GM21367 (cell line): ENCODE measurements at regions not wholly inside any gene's neighbourhood (a gene's known extent, or its start where the extent isn't known, plus 50 kb on each side); places are given as distances from the start of the nearest gene placed in this dataset.

Source experiments
- ATAC-seq: cut with Tn5 transposase; IDR thresholded peaks from one replicate; pipeline ENCODE4 v1.9.1; 2021; ENCODE audit not compliant: unreplicated experiment

GRCh38 chr11:95586155-95586554, 203.4 kb downstream of the FAM76B start:
- no peak for ATAC-seq

DNA sequence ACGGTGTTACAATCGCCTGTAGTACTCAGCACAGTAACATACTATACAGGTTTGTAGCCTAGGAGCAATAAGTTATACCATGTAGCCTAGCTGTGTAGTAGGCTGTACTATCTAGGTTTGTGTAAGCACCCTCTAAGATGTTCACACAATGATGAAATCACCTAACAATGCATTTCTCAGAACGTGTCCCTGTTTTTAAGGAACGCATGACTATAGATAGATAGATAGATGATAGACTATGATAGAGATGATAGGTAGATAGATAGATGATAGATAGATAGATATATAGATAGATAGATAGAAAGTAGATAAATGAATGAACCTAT, 203.9 kb downstream of the FAM76B start:
- no peak for ATAC-seq

- ATAC-seq: no peak
These were observed 204.4 kb downstream of the FAM76B start for GRCh38 chr11:95585069-95585751.

GRCh38 chr11:95584589-95584988, 205.0 kb downstream of the FAM76B start:
- peak; percentile 86 for ATAC-seq

DNA sequence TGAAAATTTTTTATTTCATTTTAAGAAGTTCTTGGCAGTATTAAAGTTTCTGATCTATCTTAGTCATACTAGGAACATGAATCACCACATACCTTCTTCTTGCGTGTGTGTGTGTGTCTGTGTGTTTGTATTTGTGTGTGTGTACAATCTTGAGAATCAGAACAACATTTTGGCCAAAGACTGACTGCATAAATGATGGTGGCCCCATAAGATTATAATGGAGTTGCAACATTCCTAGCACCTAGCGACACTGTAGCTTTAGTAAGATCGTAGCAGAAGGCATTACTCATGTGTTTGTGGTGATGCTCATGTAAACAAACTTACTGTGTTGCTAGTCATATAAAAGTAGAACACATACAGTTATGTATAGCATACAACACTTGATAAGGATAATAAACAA, 205.4 kb downstream of the FAM76B start:
- peak; percentile 19 for ATAC-seq

- no peak for ATAC-seq
These were observed 211.7 kb downstream of the FAM76B start for GRCh38 chr11:95577716-95578460.

DNA sequence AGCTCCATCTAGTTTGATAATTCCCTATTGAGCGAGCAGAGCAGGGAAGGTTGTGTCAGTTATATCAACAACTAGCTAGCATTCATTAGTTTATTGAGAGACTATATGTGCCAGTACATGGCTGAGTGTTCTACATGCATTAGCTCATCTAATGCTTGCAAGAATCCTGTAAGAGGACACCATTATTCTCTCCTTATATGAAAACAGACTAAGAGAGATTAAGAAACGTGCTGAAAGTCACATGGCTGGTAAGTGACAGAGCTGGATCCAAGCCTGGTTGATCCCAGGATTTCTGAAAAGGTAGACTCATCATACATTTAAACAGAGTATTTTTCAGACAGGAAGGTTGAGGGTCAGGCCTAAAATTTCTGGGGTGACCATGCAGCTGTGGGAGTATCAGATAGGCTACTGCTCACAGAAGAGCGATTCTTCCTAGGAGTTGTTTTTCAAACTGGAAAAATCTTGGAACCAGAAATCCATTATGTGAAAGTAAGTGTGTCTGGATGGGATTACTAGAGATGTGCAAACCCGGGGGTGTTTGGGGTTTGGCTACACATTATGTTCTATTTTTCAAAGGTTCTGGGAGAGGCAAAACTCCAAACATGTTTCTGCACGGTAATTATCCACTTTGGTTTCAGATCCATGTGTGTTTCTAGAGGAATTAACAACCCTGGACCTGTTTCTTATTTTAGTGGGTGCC, 213.3 kb downstream of the FAM76B start:
- ATAC-seq: no peak

- ATAC-seq: no peak
These were observed 214.1 kb downstream of the FAM76B start for GRCh38 chr11:95575517-95575916.

- no peak for ATAC-seq
These were observed 217.8 kb downstream of the FAM76B start for GRCh38 chr11:95571718-95572260.

DNA sequence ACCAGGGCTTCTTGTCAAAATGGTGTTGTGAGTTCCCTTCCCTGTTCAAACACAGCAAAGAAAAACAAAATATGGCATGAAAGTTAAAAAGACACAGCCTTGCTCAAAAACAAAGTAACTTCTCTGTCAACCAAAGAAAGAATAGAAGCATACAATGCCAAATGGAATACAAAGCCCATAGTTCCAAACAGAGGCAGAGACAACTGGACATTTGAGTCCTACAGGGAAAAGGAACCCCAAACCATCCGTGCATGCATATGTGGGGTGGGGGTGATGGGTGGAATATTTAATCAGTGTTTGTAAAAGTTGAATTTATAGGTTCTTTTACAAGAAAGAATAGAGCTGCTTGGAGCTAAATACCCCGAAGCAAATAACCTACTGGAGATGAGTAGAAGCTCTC, 218.7 kb downstream of the FAM76B start:
- no peak for ATAC-seq

GRCh38 chr11:95569207-95569606, 220.4 kb downstream of the FAM76B start:
- no peak for ATAC-seq

DNA sequence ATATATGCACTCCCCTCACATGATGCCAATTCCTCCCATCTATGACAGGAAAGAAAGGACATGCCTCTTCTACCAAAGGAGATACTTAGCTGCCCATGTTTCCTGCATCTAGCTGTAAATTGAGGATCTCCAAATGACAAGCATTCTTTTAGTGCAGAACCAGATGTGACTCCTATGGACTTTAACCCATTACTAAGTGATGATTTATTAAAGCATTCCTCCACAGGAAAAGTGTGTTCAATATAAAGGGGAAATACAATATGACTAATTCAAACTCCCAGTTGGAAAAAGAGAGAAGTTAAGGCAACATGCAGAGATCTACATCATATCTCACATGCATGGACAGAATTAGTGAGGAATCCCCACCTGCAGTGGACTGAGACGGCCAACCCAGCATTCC, 221.3 kb downstream of the FAM76B start:
- ATAC-seq: no peak

DNA sequence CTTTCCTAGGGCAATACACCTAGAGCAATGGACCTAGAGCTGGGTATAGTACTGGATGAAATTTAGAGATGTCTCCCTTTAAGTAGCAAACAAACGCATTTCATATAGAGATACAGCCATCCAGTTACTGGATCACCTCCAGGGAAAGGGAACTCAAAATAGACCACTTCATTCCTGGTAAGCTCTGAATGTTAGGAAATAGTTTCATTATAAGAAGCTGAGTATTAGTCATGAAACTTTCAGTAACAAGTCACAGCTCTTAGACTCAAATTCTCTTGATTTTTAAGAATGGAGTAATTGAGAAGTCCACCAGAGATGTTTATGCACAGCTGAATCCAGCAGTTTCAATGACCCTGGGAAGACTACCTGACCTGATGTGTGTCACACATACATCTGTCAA, 221.9 kb downstream of the FAM76B start:
- ATAC-seq: no peak

DNA sequence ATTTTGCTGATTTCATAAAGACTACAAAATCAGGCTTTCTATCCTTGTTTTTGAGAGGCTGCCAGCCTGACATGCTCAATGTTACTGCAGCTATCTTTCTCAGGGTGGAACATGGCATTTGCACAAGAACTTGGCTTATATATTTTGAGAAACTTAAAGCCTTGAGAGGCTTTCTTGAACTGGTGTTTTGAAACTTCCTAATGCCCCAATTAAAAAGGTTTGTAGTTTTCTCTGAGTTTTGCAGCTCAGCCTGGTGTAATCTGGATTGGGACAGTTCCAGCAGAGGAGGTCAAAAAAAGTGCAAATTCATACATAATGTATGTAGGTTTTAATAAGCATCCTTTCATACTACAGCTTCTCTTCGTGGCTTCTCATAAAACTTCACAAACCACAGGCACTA, 223.4 kb downstream of the FAM76B start:
- no peak for ATAC-seq

DNA sequence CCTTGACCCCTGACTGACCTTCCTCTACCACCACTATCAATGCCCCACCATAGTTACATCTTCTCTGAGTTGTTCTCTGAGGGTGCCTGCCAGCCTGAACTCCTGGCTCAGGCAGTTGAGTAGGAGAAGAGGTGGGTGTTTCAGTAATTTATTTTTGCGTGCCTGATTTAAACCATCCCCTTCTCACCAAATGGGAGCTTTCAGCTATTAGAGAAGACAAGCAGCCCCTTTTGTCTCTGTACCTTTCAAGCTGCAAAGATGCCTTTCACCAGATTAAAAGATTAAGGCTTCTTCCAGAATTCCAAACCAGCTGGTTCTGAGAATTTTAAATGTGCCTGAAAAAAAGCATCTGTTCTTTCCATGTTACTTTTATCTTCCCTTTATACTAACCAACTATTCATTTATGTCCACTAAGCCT, 223.8 kb downstream of the FAM76B start:
- no peak for ATAC-seq

GRCh38 chr11:95563859-95564258, 225.7 kb downstream of the FAM76B start:
- ATAC-seq: no peak

DNA sequence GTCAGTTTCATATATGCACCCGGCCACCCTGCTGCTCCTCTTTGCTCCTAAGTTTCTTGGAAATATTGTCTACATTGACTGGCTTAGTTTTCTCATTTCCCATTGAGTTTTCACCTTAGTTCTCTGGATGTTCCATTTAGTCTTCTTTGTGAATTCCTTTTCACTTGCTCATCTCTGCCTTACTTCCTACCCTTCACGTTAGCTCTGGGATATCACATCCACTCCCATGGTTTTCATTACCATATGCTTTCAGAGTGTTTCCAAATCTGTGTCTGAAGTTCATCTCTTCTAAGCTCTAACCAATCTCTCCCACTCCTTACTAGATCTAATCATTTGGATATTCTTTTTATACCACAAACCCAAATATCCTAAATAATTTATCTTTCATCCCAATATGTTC, 226.4 kb downstream of the FAM76B start:
- no peak for ATAC-seq

DNA sequence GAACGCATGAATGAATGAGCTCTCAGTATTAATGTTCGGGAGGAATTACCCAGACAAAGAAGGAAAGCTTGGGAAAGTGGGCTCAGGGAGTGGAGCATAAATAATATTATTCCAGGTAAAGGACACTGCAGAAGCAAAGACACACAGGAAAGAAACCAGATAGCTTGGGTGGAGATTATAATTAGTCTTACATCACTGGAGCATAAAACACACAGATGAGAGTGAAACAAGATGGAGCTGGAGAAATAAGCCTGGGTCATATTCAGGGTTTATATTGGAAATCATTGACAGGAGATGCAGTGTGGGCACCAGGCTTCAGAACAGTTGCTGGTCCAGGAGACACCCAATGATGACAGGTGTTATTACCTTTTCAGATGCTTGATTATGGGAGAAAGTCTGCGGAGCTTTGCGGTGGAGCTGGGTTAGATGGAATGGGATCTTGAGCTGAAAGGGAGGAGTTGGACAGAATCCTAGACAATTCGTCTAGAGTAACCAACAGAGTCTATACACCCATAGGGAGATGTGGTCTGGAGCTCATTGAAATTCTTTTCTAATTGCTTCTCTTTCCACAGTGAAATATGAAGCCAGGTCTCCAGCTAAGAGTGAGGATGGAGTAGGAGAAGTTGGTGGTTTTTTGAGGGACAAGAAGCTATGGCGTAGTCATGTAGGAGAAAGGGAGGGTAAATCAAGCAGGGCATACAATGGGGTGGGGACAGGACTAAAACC, 227.2 kb downstream of the FAM76B start:
- no peak for ATAC-seq

DNA sequence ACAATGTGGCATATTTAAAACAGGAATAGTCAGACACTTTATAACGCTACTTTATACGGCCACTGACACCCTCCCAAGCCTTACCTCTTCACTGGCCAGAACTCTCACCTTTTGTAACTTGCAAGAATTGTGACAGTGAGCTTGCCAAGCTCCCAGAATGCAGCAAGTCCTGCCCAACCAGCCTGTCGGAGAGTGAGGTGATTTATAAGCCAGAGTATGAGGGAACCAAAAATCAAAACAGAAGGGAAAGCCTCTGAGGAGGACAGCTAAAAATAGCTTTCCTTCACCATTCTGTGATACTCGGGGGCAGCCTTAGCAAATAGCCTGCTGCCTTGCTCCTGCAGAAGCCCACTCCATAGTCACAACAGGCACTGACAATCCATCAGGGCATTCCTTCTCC, 229.7 kb downstream of the FAM76B start:
- no peak for ATAC-seq

DNA sequence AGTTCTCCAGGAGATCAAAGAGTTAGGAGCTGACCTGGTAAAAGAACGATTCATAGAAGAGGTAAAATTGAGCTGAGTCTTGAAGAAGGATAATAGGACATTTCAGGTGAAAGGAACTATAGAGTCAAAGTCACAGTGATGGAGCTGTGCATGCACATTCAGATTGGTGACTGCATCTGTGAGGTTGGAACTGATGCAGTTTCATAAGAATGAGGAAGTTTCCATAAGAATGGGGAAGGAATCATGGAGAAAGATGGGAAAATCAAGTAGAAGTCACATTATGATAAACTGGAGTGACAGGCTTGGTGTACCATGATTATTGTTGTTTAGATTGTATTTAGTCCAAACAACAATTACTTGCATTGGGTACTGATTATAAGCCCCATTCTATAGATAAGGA, 232.2 kb downstream of the FAM76B start:
- no peak for ATAC-seq
